AG08396 (cell line): ENCODE measurements at regions not wholly inside any gene's neighbourhood (a gene's known extent, or its start where the extent isn't known, plus 50 kb on each side); places are given as distances from the start of the nearest gene placed in this dataset.
"Not testable (repeated sequence)": the region's sequence is repeated elsewhere in the genome, so short reads cannot be mapped to it uniquely, and the experiment has no call there.

Experiments used
- DNase-seq: peaks from one replicate; pipeline ENCODE4 v3.0.0; 2012; ENCODE audit warnings: low spot score, mixed read lengths

DNA sequence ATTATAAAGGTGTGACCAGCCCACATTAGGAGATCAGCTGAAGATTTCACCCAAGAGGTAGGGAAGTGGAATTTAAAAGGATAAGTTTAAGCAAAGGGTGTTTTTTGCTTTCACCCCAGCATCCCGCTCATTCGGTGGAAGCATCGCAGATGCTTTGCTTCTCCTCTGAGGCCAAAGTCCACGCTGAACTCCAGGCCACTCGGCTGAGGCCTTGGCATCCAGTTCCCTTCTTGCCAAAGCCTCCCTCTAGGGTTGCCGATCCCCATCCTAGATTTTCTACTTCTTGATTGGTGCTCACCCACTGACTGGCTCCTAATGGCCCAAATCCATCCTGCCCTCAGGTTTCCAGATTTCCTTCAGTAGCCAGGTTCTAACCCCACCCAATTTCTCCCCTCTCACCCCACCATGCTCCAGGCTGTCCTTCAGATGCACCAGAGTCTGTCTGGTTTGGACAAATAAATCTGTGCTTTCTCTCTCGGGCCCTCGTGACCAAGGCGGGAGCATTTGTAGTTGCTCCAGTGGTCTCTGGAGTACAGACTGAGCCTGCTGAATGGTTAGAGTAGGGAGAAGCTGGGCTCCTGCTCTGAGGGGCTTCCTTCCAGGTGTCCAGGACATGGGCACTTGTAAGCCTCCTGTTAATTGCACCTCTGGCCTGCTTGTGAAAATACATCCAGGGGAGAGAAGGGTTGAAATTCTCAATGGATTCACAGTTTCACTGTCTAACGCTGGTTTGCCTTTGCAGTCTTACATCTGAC lies 193.2 kb downstream of the C1orf94 start:
- no peak for DNase-seq

DNA sequence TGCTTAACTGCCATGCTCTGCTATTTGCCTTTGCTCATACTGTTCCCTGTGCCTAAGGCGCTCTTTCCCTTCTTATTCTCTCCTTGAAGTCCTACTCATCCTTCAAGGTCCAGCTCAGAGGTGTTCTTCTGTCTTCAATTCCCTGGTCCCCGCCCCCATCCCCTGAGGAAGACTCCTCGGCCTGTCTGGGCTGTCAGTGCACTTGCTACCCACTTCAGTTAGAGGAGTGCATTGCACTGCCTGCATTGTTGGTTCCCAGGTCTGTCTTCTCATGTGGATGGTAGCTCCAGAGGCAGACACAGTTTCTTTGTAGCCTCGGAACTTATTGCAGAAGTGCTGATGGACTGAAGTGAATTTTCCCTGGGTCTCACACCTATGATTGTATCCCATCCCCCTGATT lies 194.0 kb downstream of the C1orf94 start:
- no peak for DNase-seq

DNA sequence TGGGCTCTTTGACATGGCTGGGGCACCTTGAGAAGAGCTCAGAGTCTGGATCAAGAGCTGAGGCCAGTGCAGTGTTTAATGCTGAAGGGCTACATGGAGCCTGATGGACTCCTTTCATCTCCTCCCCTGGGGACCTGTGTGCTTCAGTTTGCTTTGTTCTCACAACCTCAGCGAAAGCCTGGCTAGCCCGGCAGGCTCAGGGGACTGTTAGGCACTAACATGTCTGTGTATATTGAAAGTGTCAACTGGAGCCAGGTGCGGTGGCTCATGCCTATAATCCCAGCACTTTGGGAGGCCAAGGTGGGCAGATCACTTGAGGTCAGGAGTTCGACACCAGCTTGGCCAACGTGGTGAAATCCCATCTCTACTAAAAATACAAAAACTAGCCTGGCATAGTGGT lies 194.5 kb downstream of the C1orf94 start:
- DNase-seq, result not testable (repeated sequence)

- no peak for DNase-seq
Measured at GRCh38 chr1:34371829-34372532, 195.3 kb downstream of the C1orf94 start.

- DNase-seq, result no peak
Measured at GRCh38 chr1:34372891-34373290, 196.2 kb downstream of the C1orf94 start.

DNA sequence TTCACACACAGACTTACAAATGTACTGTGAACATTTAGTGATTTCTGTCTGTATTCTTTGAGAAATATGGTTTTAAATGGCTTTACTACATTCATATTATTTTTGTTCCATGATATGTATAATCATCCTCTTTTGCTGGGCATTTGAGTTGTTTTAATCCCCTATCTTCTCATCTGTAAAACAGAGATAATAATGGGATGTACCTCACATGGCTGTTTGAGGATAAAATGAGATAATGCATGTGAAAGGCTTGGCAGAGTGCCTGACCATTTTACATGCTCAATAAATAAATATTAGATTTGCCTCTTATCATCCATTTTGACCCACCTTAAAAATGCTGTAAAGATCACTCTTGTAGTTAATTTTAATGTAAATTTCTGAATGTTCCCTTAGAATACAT lies 197.2 kb downstream of the C1orf94 start:
- DNase-seq, result no peak

- no peak for DNase-seq
Measured at GRCh38 chr1:34376531-34376930, 199.8 kb downstream of the C1orf94 start.

DNA sequence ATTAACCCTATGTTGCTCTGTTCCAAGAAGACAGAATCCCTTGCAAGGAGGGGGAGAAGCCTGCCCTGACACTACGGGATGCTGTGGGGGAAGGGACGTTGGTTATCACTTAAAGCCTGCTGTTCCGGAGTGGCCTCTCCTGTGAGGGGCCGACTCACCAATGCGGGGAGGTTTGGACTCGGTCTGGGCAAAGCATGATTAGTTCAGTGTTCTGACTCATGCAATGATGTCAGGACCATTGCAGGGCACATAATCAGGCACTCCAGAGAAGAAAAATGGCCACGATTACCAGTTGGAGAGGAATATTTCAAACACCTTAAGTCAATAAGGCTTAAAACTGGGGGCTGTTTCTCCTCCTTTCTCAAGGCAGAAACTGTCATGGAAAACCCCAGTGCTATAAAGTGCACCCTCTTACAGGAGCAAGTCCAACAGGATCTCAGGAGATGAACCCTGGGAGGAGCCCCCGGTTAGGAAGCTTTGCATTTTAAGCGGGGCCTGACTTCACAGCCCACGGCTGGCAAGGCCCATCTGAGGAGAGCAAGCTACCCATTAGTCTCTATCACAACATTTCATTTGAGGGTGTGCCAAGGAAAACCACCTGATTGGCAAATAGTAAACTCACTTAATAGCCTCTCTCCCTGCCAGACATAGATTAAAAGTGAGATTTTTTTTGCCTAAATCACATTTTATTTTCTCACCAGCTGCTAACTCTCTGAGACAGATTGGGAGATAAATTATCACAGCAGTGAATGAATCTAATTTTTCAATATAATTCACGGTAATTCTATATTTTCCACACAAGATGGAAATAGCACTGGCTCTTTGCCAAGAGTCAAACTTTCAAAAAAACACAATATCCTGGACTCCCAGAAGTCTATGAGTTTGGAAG lies 202.5 kb downstream of the C1orf94 start:
- DNase-seq, result peak; percentile 21

DNA sequence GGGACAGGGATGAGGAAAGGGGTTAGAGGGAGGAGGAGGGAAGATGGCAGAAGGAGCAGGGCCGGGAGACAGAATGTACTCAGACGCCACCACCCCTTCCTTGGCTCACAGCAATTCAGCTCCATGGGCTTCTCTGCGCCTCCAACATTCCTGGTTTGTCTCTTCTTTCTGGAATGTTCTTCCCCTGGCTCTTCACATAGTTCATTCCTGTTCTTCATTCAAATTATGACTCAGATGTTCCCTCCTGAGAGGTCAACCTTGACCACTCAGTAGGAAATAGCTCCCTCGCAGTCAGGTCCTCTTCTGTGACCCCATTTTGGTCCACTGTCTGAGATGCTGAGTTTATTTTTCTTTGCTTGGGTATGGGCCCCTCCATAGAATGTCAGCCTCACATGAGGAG lies 203.2 kb downstream of the C1orf94 start:
- peak; percentile 9 for DNase-seq

- DNase-seq, result no peak
Measured at GRCh38 chr1:34380526-34381124, 203.9 kb downstream of the C1orf94 start.

GRCh38 chr1:34389974-34390373 lies 213.3 kb downstream of the C1orf94 start:
- no peak for DNase-seq

GRCh38 chr1:34396042-34396441 lies 219.3 kb downstream of the C1orf94 start:
- DNase-seq, result no peak

GRCh38 chr1:34398241-34398915 lies 221.7 kb downstream of the C1orf94 start:
- no peak for DNase-seq

DNA sequence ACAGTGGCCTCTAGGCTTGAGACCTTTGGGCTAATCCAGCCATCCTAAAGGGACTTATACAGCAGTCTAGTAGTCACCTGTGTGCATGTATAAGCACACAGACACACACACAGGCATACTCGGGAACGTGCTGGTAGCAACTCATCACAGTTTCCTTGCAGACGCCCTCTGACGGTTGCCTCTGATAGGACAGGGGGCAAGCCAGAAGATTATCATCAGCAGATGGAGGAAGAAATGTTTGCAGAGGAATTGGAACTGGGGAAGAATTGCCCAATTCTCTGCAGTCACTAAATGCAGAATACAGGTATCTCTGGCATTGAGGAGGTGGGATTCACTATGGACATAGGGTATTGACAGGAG lies 222.2 kb downstream of the C1orf94 start:
- DNase-seq, result no peak

- no peak for DNase-seq
Measured at GRCh38 chr1:34400675-34401074, 224.0 kb downstream of the C1orf94 start.

DNA sequence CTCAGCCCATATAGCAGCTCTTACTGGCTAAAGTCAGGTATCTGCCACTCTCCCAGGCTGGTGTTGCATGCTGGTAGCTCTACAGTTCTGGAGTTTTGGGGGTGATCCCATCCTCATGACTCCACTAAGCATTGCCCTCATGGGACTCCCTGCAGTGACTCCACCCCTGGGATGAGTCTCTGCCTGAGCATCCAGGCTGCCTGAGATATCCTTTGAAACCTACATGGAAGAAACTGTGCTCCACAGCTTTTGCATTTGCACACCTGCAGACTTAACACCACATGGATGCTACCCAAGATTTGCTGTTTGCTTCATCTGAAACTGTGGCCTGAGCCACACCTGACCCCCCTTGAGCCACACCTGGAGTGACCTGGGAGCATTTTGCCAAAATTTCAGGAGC lies 226.4 kb downstream of the C1orf94 start:
- no peak for DNase-seq

DNA sequence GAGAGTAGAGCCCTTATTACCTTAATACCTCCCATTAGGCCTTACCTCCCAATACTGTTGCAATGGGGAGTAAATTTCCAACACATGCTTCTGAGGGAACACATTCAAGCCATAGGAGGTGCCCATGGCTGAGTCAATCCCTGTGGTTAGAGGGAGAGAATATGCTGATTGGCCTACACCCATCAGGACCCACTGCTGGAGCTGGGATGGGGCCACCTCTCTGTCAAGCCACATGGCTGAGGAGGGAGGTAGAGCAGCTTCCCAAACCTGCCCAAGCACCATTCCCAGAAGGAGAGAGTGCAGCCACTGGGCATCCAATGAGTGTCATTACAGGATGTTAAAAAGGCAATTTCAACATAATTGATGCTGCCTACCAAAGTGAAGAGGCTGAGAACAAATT lies 228.1 kb downstream of the C1orf94 start:
- no peak for DNase-seq

- DNase-seq, result no peak
Measured at GRCh38 chr1:34405266-34405959, 228.7 kb downstream of the C1orf94 start.

GRCh38 chr1:34406377-34406776 lies 229.7 kb downstream of the C1orf94 start:
- DNase-seq, result no peak

DNA sequence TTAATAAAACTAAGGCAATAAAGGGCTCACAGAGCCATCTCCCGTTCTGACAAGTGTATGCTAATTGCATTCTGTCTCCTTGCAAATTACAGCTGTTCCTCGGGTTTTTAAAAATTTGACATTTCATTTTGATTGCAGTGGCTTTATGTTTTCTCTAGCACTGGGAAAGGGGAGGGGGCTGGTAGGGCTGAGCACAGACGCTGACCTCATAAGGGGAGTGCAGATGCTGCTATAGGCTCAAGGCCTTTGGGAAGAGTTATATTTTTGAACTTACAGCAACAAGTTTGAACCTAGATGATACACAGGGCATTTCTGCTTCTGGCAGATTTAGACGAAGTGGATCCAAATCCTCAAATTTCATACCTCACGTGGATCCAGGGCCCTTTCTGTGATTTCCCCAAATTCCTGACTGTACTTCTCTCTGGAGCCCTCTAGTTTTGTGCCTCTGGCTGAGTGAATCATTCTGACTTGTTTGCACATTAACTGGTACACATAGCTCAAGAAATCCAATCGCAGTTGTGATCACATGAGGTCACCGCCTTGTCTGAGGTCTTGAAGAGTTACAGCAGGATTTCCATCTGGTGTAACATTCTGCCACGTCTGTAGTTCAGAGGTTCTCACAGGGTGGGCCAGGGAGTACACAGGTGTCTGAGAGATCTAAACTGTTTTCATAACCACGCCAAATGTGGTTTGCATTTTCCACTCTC lies 230.3 kb downstream of the C1orf94 start:
- DNase-seq, result peak; percentile 39
